ENCODE measurements at regions not wholly inside any gene's neighbourhood (a gene's known extent, or its start where the extent isn't known, plus 50 kb on each side); places are given as distances from the start of the nearest gene placed in this dataset.

DNA sequence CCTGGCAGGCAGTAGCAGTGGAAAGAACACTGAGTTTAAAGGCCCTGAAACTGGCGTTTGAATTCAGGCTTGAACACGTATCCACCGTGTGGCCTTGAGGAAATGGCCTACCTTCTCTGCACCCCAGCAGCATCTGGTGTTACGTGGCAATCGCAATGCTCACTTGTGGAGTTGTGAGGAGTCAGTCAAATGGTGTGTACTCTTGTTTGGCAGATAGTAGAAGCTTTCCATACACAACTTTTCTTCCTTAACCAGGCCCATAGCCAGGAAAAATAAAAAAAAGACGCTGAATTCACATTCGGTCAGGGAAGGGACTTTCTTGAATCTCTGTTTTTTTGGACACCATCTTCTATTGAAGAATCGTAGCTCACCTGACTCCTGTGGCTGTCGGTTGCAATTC, 1101.5 kb upstream of the KLHL29 start:
- Histone ChIP-seq H3K27me3 (peaks cover 0 to 3% (median 0%) of the 10 kb centered on the region in 4 donors), H3K27ac (no peak overlapping the region), H3K9me3 (no peaks in the 10 kb centered on the region), H3K4me1 (no peaks in the 10 kb centered on the region), H3K4me3 (no peak overlapping the region), H3K36me3 (no peaks in the 10 kb centered on the region)
- intact Hi-C loops (cut with DNase I): no loop called here
- FAIRE-seq (no peak), ATAC-seq (no peak), DNase-seq (no peak)
- TF ChIP-seq, protein P1, sequence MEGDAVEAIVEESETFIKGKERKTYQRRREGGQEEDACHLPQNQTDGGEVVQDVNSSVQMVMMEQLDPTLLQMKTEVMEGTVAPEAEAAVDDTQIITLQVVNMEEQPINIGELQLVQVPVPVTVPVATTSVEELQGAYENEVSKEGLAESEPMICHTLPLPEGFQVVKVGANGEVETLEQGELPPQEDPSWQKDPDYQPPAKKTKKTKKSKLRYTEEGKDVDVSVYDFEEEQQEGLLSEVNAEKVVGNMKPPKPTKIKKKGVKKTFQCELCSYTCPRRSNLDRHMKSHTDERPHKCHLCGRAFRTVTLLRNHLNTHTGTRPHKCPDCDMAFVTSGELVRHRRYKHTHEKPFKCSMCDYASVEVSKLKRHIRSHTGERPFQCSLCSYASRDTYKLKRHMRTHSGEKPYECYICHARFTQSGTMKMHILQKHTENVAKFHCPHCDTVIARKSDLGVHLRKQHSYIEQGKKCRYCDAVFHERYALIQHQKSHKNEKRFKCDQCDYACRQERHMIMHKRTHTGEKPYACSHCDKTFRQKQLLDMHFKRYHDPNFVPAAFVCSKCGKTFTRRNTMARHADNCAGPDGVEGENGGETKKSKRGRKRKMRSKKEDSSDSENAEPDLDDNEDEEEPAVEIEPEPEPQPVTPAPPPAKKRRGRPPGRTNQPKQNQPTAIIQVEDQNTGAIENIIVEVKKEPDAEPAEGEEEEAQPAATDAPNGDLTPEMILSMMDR (IDR thresholded peaks at IDR 0.05): no peak
- WGBS, 2 donors: 57 to 76% methylated on average over 9 of the region's 9 CpGs

DNA sequence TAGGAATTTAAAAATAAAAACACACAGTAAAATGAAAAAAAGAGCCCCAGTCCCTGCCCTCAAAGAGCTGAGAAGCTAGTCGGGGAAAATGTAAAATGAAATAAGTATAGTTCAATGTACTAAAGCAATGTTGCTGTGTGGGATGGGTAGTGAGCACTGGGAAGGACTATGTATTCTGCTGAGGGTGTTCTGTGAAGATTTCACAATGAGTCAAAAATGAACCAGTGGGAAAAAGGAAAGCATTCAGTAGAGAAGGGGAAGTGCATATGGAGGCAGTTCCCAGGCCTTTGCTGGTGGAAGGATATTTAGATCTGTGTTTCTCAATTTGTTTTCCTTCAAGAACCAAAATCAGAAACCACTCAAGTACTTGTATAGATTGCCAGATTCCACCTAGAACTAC, 1094.7 kb upstream of the KLHL29 start:
- Histone ChIP-seq H3K27me3 (peaks cover 0 to 9% (median 0%) of the 10 kb centered on the region in 4 donors), H3K4me3 (no peak overlapping the region), H3K9me3 (no peaks in the 10 kb centered on the region), H3K36me3 (no peaks in the 10 kb centered on the region), H3K27ac (no peak overlapping the region), H3K4me1 (no peaks in the 10 kb centered on the region)
- ATAC-seq: no peak
- intact Hi-C loops (cut with DNase I): no loop called here
- TF ChIP-seq, protein P1 (IDR thresholded peaks at IDR 0.05): no peak
- WGBS, 2 donors: 32 to 49% methylated on average over 1 of the region's 1 CpG
- no peak for DNase-seq
- FAIRE-seq: no peak

DNA sequence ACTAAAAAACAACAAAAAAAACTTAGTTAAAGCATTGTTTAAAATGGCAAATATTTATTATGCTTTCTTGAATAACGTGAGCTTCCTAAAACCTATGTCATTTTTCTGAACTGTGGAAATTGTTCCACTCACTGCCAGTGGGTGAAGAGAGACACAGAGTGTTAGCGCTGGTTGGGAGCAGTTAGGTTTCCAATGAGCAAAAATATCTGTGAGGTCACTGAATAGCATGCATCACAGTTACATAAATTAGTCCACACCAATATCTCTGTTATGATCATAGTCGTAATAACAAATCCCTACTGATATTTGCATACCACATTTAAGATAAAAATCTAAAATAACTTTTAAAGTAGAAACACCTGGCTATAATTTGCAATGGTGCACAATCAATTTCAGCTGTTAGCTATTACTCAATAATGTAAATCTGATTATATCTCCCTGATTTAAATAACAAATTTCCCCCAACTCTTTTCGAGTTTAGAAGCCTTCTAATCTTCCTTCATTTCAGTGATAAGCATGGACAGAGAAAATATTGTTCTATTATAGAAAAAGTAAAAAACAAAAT, 1094.0 kb upstream of the KLHL29 start:
- WGBS, 2 donors: 46 to 57% methylated on average over 4 of the region's 4 CpGs
- Histone ChIP-seq H3K36me3 (no peaks in the 10 kb centered on the region), H3K27ac (no peak overlapping the region), H3K27me3 (peaks cover 0 to 9% (median 0%) of the 10 kb centered on the region in 4 donors), H3K9me3 (no peaks in the 10 kb centered on the region), H3K4me1 (no peaks in the 10 kb centered on the region), H3K4me3 (no peak overlapping the region)
- intact Hi-C loops (cut with DNase I): no loop called here
- TF ChIP-seq, protein P1 (IDR thresholded peaks at IDR 0.05): no peak
- DNase-seq (no peak), ATAC-seq (no peak), FAIRE-seq (no peak)

DNA sequence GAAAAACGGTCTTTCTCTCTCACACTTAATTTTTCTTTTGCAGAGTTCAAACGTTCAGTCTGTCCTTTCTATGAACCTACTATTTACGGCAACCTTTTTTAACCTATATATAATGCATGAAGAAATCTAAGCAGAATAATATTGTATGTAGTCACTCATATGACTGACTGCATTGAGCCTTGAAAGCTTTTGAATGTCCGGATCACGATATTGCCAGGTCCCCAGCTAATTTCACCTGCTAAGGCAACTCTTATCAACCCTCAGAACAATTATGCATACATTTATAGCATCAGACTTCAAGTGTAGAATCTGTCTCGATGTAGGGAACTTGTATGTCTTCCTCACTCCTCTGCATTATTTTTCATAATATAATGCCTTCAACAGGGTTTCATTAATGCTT, 1083.8 kb upstream of the KLHL29 start:
- no peak for ATAC-seq
- Histone ChIP-seq H3K36me3 (no peaks in the 10 kb centered on the region), H3K9me3 (no peaks in the 10 kb centered on the region), H3K4me3 (no peak overlapping the region), H3K4me1 (no peaks in the 10 kb centered on the region), H3K27ac (no peak overlapping the region), H3K27me3 (no peaks in the 10 kb centered on the region)
- intact Hi-C loops (cut with DNase I): no loop called here
- TF ChIP-seq, protein P1 (IDR thresholded peaks at IDR 0.05): no peak
- WGBS, 2 donors: 49 to 63% methylated on average over 6 of the region's 6 CpGs
- FAIRE-seq: no peak
- DNase-seq: no peak

DNA sequence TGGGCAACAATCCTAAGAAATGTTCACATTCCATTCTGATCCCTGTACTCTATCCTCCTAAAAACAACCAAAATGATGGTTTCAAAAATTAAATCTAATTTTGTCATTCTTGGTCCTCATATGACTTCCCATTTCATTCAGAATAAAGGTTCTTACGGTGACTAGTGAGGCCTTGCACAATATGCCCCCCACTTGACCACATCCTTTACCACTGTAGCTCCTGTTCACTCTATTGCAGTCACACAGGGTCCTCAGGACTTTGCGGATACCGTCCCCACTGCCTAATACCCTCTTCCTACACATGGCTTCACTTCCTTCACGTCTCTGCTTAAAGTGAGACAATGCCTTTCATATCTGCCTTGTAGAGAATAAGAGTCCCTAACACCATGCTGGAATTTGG, 1058.7 kb upstream of the KLHL29 start:
- ATAC-seq: no peak
- TF ChIP-seq, protein P1 (IDR thresholded peaks at IDR 0.05): no peak
- Histone ChIP-seq H3K4me3 (no peak overlapping the region), H3K36me3 (no peaks in the 10 kb centered on the region), H3K4me1 (no peaks in the 10 kb centered on the region), H3K27ac (no peak overlapping the region), H3K9me3 (no peaks in the 10 kb centered on the region), H3K27me3 (no peaks in the 10 kb centered on the region)
- 64% methylated on average over 4 of the region's 4 CpGs for WGBS, 2 donors
- DNase-seq: no peak
- FAIRE-seq: no peak
- intact Hi-C loops (cut with DNase I): no loop called here

Data from pancreas (tissue), 10 donors.